UCSD-AML1 (cell line): ENCODE measurements at regions not wholly inside any gene's neighbourhood (a gene's known extent, or its start where the extent isn't known, plus 50 kb on each side); places are given as distances from the start of the nearest gene placed in this dataset.

Source experiments
- DNase-seq: peaks from one replicate; lab custom pipeline; 2025; ENCODE audit not compliant: unreplicated experiment; lab: John Stamatoyannopoulos, UW

- no peak for DNase-seq
These were observed 119.0 kb downstream of the SUCNR1 start for GRCh38 chr3:151992326-151993041.

- no peak for DNase-seq
These were observed 121.6 kb downstream of the SUCNR1 start for GRCh38 chr3:151995091-151995490.

- DNase-seq = no peak
These were observed 125.3 kb downstream of the SUCNR1 start for GRCh38 chr3:151998744-151999143.

- no peak for DNase-seq
These were observed 126.5 kb downstream of the SUCNR1 start for GRCh38 chr3:151999936-152000335.

GRCh38 chr3:152011812-152012735 is 138.6 kb downstream of the SUCNR1 start:
- no peak for DNase-seq

- no peak for DNase-seq
These were observed 146.1 kb downstream of the SUCNR1 start for GRCh38 chr3:152019508-152019907.

GRCh38 chr3:152021951-152022461 is 148.6 kb downstream of the SUCNR1 start:
- peak; percentile 42 for DNase-seq

GRCh38 chr3:152026033-152026556 is 152.7 kb downstream of the SUCNR1 start:
- DNase-seq = no peak

- no peak for DNase-seq
These were observed 156.9 kb downstream of the SUCNR1 start for GRCh38 chr3:152030320-152030719.

- DNase-seq = no peak
These were observed 157.9 kb downstream of the SUCNR1 start for GRCh38 chr3:152031321-152031720.

- no peak for DNase-seq
These were observed 163.9 kb downstream of the SUCNR1 start for GRCh38 chr3:152037297-152037696.

GRCh38 chr3:152037953-152038352 is 164.5 kb downstream of the SUCNR1 start:
- no peak for DNase-seq

- DNase-seq = no peak
These were observed 165.0 kb downstream of the SUCNR1 start for GRCh38 chr3:152038490-152038889.

- no peak for DNase-seq
These were observed 166.4 kb downstream of the SUCNR1 start for GRCh38 chr3:152039887-152040286.

- DNase-seq = no peak
These were observed 166.9 kb downstream of the SUCNR1 start for GRCh38 chr3:152040319-152040718.

- no peak for DNase-seq
These were observed 170.2 kb downstream of the SUCNR1 start for GRCh38 chr3:152043620-152044019.

- DNase-seq = no peak
These were observed 172.8 kb downstream of the SUCNR1 start for GRCh38 chr3:152046280-152046679.

GRCh38 chr3:152047465-152047864 is 174.0 kb downstream of the SUCNR1 start:
- no peak for DNase-seq

GRCh38 chr3:152048831-152049230 is 175.4 kb downstream of the SUCNR1 start:
- DNase-seq = no peak

- no peak for DNase-seq
These were observed 177.5 kb downstream of the SUCNR1 start for GRCh38 chr3:152050903-152051302.

- DNase-seq = peak; percentile 10
These were observed 178.3 kb downstream of the SUCNR1 start for GRCh38 chr3:152051501-152052404.
